ENCODE measurements at regions not wholly inside any gene's neighbourhood (a gene's known extent, or its start where the extent isn't known, plus 50 kb on each side); places are given as distances from the start of the nearest gene placed in this dataset.

DNA sequence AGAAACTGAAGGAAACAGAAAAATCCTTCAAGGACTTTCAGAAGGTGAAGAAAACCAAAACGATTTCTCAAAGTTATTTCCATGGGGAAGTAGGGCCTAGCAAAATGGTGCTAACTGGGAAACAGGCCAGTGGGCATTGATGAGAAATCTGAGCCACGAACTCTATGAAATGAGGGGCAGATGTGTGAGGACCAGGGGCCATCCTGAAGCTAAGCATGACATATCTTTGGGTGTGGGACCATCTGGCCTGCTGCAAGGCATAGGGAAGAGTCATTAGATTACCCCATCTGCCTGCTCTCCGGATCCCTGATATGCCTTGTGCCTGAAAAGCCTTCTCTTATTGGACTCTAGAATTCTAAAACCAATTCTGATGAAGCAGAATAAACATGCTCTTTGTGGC is 143.8 kb downstream of the PALM2AKAP2 start:
- intact Hi-C loops (cut with micrococcal nuclease; ENCODE audit: unreplicated experiment) (no loop called here), in situ Hi-C loops (cut with MboI) (no loop called here)
- Histone ChIP-seq H3K27me3 (replicated peaks in 1 of 2; ENCODE audit: control insufficient read depth in 2 of 2, insufficient read depth in 2 of 2, low read length in 1 of 2) (no peaks in the 10 kb centered on the region), H3K36me3 (ENCODE audit: control insufficient read depth in 2 of 2, insufficient read depth in 2 of 2, low read length in 1 of 2) (no peaks in the 10 kb centered on the region), H3K4me1 (ENCODE audit: control insufficient read depth, insufficient read depth, low read length) (peaks cover 25% of the 10 kb centered on the region), H4K20me1 (ENCODE audit: control insufficient read depth, insufficient read depth) (no peaks in the 10 kb centered on the region), H3K9me3 (replicated peaks; ENCODE audit: control insufficient read depth, insufficient read depth, low read length) (no peaks in the 10 kb centered on the region), H3K4me3 (no peak overlapping the region), H2AFZ (ENCODE audit: control insufficient read depth, low read depth, low read length) (no peak overlapping the region), H3K4me2 (ENCODE audit: control insufficient read depth, insufficient read depth) (no peak overlapping the region), H3K9ac (ENCODE audit: control insufficient read depth, insufficient read depth, low read length) (no peak overlapping the region), H3K79me2 (ENCODE audit: control insufficient read depth, insufficient read depth, low read length) (no peaks in the 10 kb centered on the region; the same call in 1 of the 2 replicates), H3K27ac (ENCODE audit: control insufficient read depth, insufficient read depth) (no peak overlapping the region)
- CTCF ChIA-PET, result interaction anchor here (1.6 kb wide), 1 partner anchor 12 kb away, joined by 4 read pairs; no protein-coding TSS in a partner anchor
- SMC1A ChIA-PET (ENCODE audit: uncharacterized antibody, unreplicated experiment), result interaction anchor here (1.4 to 21.8 kb wide), 3 partner anchors 11 to 43 kb away, joined by 6 to 423 read pairs (median 27); no protein-coding TSS in a partner anchor
- POLR2A ChIA-PET, result interaction anchor here (1.0 kb wide), 1 partner anchor 11 kb away, joined by 3 read pairs; no protein-coding TSS in a partner anchor
- WGBS (ENCODE audit: insufficient coverage, insufficient replicate concordance, low lambda C conversion rate, missing lambda C conversion rate), result 90% methylated on average over 3 of the region's 3 CpGs
- ATAC-seq, result no peak
- no peak for FAIRE-seq
- no peak for DNase-seq (ENCODE audit: low read depth, low spot score)
- BruUV-seq (replicated peaks), result no TSS peak
- RAD21 ChIA-PET (ENCODE audit: unreplicated experiment), result no interaction called here
- TF ChIP-seq POLR2AphosphoS5 (IDR thresholded peaks at IDR 0.05; ENCODE audit: low read length), result no peak
- TF ChIP-seq, protein P1, sequence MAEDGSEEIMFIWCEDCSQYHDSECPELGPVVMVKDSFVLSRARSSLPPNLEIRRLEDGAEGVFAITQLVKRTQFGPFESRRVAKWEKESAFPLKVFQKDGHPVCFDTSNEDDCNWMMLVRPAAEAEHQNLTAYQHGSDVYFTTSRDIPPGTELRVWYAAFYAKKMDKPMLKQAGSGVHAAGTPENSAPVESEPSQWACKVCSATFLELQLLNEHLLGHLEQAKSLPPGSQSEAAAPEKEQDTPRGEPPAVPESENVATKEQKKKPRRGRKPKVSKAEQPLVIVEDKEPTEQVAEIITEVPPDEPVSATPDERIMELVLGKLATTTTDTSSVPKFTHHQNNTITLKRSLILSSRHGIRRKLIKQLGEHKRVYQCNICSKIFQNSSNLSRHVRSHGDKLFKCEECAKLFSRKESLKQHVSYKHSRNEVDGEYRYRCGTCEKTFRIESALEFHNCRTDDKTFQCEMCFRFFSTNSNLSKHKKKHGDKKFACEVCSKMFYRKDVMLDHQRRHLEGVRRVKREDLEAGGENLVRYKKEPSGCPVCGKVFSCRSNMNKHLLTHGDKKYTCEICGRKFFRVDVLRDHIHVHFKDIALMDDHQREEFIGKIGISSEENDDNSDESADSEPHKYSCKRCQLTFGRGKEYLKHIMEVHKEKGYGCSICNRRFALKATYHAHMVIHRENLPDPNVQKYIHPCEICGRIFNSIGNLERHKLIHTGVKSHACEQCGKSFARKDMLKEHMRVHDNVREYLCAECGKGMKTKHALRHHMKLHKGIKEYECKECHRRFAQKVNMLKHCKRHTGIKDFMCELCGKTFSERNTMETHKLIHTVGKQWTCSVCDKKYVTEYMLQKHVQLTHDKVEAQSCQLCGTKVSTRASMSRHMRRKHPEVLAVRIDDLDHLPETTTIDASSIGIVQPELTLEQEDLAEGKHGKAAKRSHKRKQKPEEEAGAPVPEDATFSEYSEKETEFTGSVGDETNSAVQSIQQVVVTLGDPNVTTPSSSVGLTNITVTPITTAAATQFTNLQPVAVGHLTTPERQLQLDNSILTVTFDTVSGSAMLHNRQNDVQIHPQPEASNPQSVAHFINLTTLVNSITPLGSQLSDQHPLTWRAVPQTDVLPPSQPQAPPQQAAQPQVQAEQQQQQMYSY (CRISPR knock-in tag; IDR thresholded peaks at IDR 0.05), result no peak
- no peak for TF ChIP-seq ATF7 (IDR thresholded peaks at IDR 0.05; ENCODE audit: low read depth)
- TF ChIP-seq RFX5 (IDR thresholded peaks at IDR 0.05; ENCODE audit: low read depth, low read length), result no peak
- no peak for TF ChIP-seq ZZZ3 (IDR thresholded peaks at IDR 0.05; ENCODE audit: control insufficient read depth, insufficient read length, low read depth)
- TF ChIP-seq, protein P2, sequence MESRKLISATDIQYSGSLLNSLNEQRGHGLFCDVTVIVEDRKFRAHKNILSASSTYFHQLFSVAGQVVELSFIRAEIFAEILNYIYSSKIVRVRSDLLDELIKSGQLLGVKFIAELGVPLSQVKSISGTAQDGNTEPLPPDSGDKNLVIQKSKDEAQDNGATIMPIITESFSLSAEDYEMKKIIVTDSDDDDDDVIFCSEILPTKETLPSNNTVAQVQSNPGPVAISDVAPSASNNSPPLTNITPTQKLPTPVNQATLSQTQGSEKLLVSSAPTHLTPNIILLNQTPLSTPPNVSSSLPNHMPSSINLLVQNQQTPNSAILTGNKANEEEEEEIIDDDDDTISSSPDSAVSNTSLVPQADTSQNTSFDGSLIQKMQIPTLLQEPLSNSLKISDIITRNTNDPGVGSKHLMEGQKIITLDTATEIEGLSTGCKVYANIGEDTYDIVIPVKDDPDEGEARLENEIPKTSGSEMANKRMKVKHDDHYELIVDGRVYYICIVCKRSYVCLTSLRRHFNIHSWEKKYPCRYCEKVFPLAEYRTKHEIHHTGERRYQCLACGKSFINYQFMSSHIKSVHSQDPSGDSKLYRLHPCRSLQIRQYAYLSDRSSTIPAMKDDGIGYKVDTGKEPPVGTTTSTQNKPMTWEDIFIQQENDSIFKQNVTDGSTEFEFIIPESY (IDR thresholded peaks at IDR 0.05), result no peak
- no peak for TF ChIP-seq MTA2 (IDR thresholded peaks at IDR 0.05; ENCODE audit: low read depth)
- TF ChIP-seq IKZF2 (IDR thresholded peaks at IDR 0.05), result no peak
